Stomach (tissue), 4 donors: ENCODE measurements at regions not wholly inside any gene's neighbourhood (a gene's known extent, or its start where the extent isn't known, plus 50 kb on each side); places are given as distances from the start of the nearest gene placed in this dataset.

Experiments
- CTCF ChIP-seq, 7 experiments: fragments of 450-650 bp in 4 of 7; fragments of 200-600 bp in 3 of 7; sonication (generic) in 3 of 7; IDR thresholded peaks; one replicate each; pipeline ENCODE4 v1.5.1; 2016 to 2019; ENCODE audit warnings: antibody characterized with exemption in 7 of 7, control low read depth in 2 of 7, mild to moderate bottlenecking in 1 of 7
- EP300 ChIP-seq: sonication (generic); formaldehyde crosslinking; IDR thresholded peaks from one replicate; pipeline ENCODE4 v1.6.1; 2017; ENCODE audit warnings: antibody characterized with exemption
- POLR2A ChIP-seq, 4 donors: fragments of 450-650 bp; IDR thresholded peaks; one replicate each; pipeline ENCODE4 v1.6.1; 2016; ENCODE audit warnings: antibody characterized with exemption in 4 of 4, control low read depth in 2 of 4, mild to moderate bottlenecking in 1 of 4, moderate library complexity in 1 of 4
- POLR2AphosphoS5 ChIP-seq, 3 donors: sonication (generic); formaldehyde crosslinking; IDR thresholded peaks; one replicate each; pipeline ENCODE4 v1.6.1; 2016; ENCODE audit warnings: antibody characterized with exemption in 3 of 3

DNA sequence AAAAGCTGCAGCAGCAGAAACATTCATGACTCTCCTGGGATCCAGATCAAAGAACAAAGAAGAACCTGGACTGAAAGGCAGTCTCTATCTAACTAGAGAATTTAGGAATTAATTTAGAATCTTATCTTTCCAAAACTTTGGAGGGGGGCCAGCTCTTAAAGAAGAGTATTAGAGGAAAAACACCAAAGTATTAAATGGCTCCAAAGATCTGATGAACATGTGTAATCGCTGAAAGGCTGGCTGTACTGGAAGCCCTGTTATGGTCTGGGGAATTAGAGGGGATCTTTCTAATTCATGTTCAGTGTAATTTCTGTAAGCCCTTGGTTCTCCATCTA, 316.8 kb downstream of the CWC27 start:
- no peak for TF ChIP-seq POLR2AphosphoS5 (IDR thresholded peaks at IDR 0.05)
- TF ChIP-seq CTCF (IDR thresholded peaks at IDR 0.05), result no peak
- no peak for TF ChIP-seq POLR2A (IDR thresholded peaks at IDR 0.05)
- no peak for TF ChIP-seq EP300
